Adrenal gland (tissue), 9 donors: ENCODE measurements at regions not wholly inside any gene's neighbourhood (a gene's known extent, or its start where the extent isn't known, plus 50 kb on each side); places are given as distances from the start of the nearest gene placed in this dataset.

Experiments used
- DNase-seq, 7 donors: peaks; one replicate each; pipeline ENCODE4 v3.0.0-alpha.2; 2019 to 2020
- H3K27ac ChIP-seq, 5 donors: fragments of 200-600 bp; sonication (generic) in 4 of 5; 1 replicate in 3 of 5; 2 replicates in 2 of 5; pipeline versions ENCODE4 v1.5.1 to v1.8.0; 2016 to 2020; ENCODE audit warnings: mild to moderate bottlenecking in 1 of 5
- H3K27me3 ChIP-seq: fragments of 200-600 bp; 2 replicates; pipeline ENCODE4 v1.8.0; 2021
- H3K36me3 ChIP-seq, 2 donors: fragments of 200-600 bp; replicated peaks in 1 of 2; 1 replicate in 1 of 2; 2 replicates in 1 of 2; pipeline versions ENCODE4 v1.5.1 to v1.8.0; 2018 to 2022
- H3K4me1 ChIP-seq, 2 donors: fragments of 200-600 bp; replicated peaks in 1 of 2; 1 replicate in 1 of 2; 2 replicates in 1 of 2; pipeline versions ENCODE4 v1.5.1 to v1.8.0; 2018 to 2021
- H3K4me3 ChIP-seq, 4 donors: fragments of 200-600 bp; sonication (generic) in 3 of 4; one replicate each; pipeline ENCODE4 v1.5.1; 2016 to 2018
- H3K9me3 ChIP-seq, 3 donors: fragments of 200-600 bp; sonication (generic) in 1 of 3; replicated peaks in 1 of 3; 1 replicate in 2 of 3; 2 replicates in 1 of 3; pipeline versions ENCODE4 v1.5.1 to v1.8.0; 2016 to 2021
- CTCF ChIP-seq, 6 experiments: fragments of 450-650 bp in 4 of 6; fragments of 200-600 bp in 2 of 6; sonication (generic) in 1 of 6; IDR thresholded peaks; 1 replicate in 5 of 6; 2 replicates in 1 of 6; pipeline versions ENCODE4 v1.5.1 to v1.8.0; 2016 to 2021; ENCODE audit warnings: antibody characterized with exemption in 6 of 6, mild to moderate bottlenecking in 2 of 6, moderate library complexity in 1 of 6
- POLR2A ChIP-seq, 2 donors: fragments of 450-650 bp; IDR thresholded peaks; one replicate each; pipeline ENCODE4 v1.6.1; 2017; ENCODE audit warnings: antibody characterized with exemption in 2 of 2, mild to moderate bottlenecking in 2 of 2, moderate library complexity in 1 of 2
- WGBS, 4 donors: extraction: QIAGEN DNeasy Blood & Tissue Kit in 2 of 4; methylation state at CpG; one replicate each; pipeline versions ENCODE4 v1.1.5 to v1.1.7; 2013 to 2017; 5-methylcytosine and 5-hydroxymethylcytosine counted together
- intact Hi-C, 2 donors: fragments of 100-400 bp; cut with DNase I; formaldehyde crosslinking; loops; one replicate each; pipeline versions ENCODE4 v1.14.1 to v1.15.0; 2022 to 2023
- donor health status: healthy with polysubstance abuse.
- donor health status: Bipolar disorder and iron deficiency.
- donor health status: DM: yes; HTN: yes; CAD: no.
- donor health status: DM: no; HTN: no; CAD: no.
- donor health status: DM: no; HTN: no; CAD: no.

DNA sequence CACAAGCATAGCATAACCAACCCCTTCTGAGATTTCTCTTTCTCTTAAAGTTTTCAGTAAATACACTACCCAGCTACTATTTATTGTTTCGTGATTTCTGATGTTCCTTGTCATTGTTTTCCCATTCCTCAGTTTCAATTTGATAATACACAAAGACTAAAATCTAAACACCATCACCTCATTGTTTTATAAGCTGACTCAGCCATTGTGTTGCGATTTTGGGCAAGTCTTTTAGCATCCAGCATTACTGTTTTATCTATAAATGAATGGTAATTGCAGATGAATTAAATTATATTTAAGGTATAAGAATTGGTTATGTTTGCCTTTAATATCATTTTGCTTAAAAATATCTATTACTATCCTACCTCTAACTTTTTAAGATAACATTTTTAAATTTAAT lies 1308.5 kb downstream of the PLA2G4A start:
- Histone ChIP-seq H3K27me3 (no peaks in the 10 kb centered on the region), H3K27ac (no peak overlapping the region), H3K36me3 (no peaks in the 10 kb centered on the region), H3K9me3 (no peaks in the 10 kb centered on the region), H3K4me3 (no peak overlapping the region), H3K4me1 (no peaks in the 10 kb centered on the region)
- 43 to 68% (median 61%) methylated on average over 2 of the region's 2 CpGs for WGBS, 4 donors
- no peak for DNase-seq
- intact Hi-C loops = no loop called here
- TF ChIP-seq POLR2A (IDR thresholded peaks at IDR 0.05) (no peak), CTCF (IDR thresholded peaks at IDR 0.05) (no peak)

GRCh38 chr1:188140958-188141357 lies 1312.2 kb downstream of the PLA2G4A start:
- Histone ChIP-seq H3K4me1 (no peaks in the 10 kb centered on the region), H3K9me3 (no peaks in the 10 kb centered on the region), H3K27me3 (no peaks in the 10 kb centered on the region), H3K4me3 (no peak overlapping the region), H3K36me3 (no peaks in the 10 kb centered on the region), H3K27ac (no peak overlapping the region)
- 23 to 40% (median 32%) methylated on average over 2 of the region's 2 CpGs for WGBS, 4 donors
- intact Hi-C loops = no loop called here
- no peak for DNase-seq
- TF ChIP-seq POLR2A (IDR thresholded peaks at IDR 0.05) (no peak), CTCF (IDR thresholded peaks at IDR 0.05) (no peak)

DNA sequence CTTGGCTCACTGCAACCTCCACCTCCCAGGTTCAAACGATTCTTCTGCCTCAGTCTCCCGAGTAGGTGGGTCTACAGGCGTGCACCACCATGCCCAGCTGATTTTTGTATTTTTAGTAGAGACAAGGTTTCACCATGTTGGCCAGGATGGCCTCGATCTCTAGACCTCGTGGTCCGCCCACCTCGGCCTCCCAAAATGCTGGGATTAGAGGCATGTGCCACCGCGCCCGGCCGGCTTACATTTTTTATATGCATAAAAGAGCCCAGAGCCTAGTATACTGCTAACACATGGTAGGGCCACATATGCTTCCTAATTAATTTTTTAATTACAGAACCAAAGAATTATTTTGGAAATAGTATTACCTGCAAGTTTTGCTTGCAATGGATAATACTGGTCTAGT lies 1325.4 kb downstream of the PLA2G4A start:
- Histone ChIP-seq H3K4me1 (no peaks in the 10 kb centered on the region), H3K27me3 (no peaks in the 10 kb centered on the region), H3K27ac (no peak overlapping the region), H3K4me3 (no peak overlapping the region), H3K9me3 (no peaks in the 10 kb centered on the region), H3K36me3 (no peaks in the 10 kb centered on the region)
- 84 to 90% (median 87%) methylated on average over 10 to 11 of the region's 11 CpGs for WGBS, 4 donors
- no peak for DNase-seq
- intact Hi-C loops = no loop called here
- TF ChIP-seq POLR2A (IDR thresholded peaks at IDR 0.05) = no peak
- TF ChIP-seq CTCF (IDR thresholded peaks at IDR 0.05) = no peak

- TF ChIP-seq CTCF (IDR thresholded peaks at IDR 0.05) (no peak), POLR2A (IDR thresholded peaks at IDR 0.05) (no peak)
- intact Hi-C loops = no loop called here
- no peaks in the 10 kb centered on the region for H3K36me3 ChIP-seq
- 51 to 86% (median 71%) methylated on average over 3 of the region's 3 CpGs for WGBS, 4 donors
- DNase-seq = no peak
- no peak overlapping the region for H3K27ac ChIP-seq
- H3K4me1 ChIP-seq = no peaks in the 10 kb centered on the region
- H3K9me3 ChIP-seq = no peaks in the 10 kb centered on the region
- H3K27me3 ChIP-seq = no peaks in the 10 kb centered on the region
- H3K4me3 ChIP-seq = no peak overlapping the region
These were observed 1326.0 kb downstream of the PLA2G4A start for GRCh38 chr1:188154761-188155160.
